ENCODE measurements at regions not wholly inside any gene's neighbourhood (a gene's known extent, or its start where the extent isn't known, plus 50 kb on each side); places are given as distances from the start of the nearest gene placed in this dataset.

DNA sequence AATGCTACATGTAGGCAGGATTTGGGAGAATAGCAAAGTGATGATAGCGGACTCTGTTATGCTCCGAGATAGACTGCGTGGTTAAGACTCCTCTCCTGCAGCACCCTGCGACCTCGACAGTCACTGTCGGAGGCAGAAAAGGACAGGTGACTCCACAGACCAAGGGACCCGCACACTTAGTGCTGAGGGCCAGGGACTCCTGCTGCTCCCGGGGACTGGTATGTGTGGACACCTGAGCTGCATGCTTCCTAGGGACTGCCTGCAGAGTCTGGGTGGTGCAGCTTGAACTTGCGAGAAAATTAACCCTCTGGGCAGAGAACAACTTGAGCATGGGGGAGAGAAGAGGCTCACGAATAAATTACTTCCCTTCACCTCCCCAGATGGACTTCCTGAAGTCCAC lies 407.1 kb upstream of the PFKP start:
- TF ChIP-seq, protein P1, sequence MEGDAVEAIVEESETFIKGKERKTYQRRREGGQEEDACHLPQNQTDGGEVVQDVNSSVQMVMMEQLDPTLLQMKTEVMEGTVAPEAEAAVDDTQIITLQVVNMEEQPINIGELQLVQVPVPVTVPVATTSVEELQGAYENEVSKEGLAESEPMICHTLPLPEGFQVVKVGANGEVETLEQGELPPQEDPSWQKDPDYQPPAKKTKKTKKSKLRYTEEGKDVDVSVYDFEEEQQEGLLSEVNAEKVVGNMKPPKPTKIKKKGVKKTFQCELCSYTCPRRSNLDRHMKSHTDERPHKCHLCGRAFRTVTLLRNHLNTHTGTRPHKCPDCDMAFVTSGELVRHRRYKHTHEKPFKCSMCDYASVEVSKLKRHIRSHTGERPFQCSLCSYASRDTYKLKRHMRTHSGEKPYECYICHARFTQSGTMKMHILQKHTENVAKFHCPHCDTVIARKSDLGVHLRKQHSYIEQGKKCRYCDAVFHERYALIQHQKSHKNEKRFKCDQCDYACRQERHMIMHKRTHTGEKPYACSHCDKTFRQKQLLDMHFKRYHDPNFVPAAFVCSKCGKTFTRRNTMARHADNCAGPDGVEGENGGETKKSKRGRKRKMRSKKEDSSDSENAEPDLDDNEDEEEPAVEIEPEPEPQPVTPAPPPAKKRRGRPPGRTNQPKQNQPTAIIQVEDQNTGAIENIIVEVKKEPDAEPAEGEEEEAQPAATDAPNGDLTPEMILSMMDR (IDR thresholded peaks at IDR 0.05): no peak
- TF ChIP-seq POLR2AphosphoS5 (IDR thresholded peaks at IDR 0.05) (no peak), EP300 (IDR thresholded peaks at IDR 0.05) (no peak)
